ENCODE measurements at regions not wholly inside any gene's neighbourhood (a gene's known extent, or its start where the extent isn't known, plus 50 kb on each side); places are given as distances from the start of the nearest gene placed in this dataset.

GRCh38 chr13:97758317-97758716 is 195.2 kb upstream of the IPO5 start:
- TF ChIP-seq, protein P1, sequence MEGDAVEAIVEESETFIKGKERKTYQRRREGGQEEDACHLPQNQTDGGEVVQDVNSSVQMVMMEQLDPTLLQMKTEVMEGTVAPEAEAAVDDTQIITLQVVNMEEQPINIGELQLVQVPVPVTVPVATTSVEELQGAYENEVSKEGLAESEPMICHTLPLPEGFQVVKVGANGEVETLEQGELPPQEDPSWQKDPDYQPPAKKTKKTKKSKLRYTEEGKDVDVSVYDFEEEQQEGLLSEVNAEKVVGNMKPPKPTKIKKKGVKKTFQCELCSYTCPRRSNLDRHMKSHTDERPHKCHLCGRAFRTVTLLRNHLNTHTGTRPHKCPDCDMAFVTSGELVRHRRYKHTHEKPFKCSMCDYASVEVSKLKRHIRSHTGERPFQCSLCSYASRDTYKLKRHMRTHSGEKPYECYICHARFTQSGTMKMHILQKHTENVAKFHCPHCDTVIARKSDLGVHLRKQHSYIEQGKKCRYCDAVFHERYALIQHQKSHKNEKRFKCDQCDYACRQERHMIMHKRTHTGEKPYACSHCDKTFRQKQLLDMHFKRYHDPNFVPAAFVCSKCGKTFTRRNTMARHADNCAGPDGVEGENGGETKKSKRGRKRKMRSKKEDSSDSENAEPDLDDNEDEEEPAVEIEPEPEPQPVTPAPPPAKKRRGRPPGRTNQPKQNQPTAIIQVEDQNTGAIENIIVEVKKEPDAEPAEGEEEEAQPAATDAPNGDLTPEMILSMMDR (IDR thresholded peaks at IDR 0.05) = no peak
- no peak for TF ChIP-seq POLR2A (IDR thresholded peaks at IDR 0.05)
